ENCODE measurements at regions not wholly inside any gene's neighbourhood (a gene's known extent, or its start where the extent isn't known, plus 50 kb on each side); places are given as distances from the start of the nearest gene placed in this dataset.

DNA sequence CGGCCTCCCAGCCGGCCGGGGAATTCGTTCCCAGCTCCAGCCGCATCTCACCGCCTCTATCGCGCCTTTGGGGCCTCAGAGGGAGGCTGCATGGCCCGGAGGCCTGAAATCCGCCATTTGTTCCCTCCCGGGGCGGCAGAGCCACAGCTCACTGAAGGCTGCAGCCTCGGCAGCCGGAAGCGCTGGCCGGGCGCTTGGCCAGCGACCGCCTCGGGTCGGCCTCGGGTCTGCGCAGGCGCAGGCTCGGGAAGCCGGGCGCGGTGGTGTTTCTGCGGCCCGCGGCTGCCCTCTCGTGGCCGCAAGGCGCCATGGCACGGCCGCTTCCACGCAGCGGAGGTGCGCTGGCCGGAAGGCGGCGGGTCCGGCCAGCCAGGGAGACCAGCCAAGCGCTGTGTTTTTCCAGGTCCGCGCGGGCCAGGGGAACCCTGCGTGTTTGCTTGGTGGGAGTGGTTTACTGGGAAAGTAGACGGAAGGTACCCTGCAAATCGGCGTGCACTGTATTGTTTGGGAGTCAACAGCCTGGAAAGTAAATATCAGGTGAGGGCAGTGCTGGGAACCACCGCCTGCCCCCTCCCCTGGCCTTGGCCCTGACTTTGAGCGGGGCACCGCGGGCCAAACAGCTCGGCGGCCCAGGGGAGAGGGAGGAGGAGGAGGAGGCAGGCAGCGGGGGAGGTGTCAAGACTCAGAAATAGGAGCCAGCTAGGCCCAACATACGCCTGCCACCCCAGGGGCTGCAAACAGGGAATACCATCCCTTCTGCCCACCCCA, 52.7 kb upstream of the CD34 start (continued):
- TF ChIP-seq, protein P1, sequence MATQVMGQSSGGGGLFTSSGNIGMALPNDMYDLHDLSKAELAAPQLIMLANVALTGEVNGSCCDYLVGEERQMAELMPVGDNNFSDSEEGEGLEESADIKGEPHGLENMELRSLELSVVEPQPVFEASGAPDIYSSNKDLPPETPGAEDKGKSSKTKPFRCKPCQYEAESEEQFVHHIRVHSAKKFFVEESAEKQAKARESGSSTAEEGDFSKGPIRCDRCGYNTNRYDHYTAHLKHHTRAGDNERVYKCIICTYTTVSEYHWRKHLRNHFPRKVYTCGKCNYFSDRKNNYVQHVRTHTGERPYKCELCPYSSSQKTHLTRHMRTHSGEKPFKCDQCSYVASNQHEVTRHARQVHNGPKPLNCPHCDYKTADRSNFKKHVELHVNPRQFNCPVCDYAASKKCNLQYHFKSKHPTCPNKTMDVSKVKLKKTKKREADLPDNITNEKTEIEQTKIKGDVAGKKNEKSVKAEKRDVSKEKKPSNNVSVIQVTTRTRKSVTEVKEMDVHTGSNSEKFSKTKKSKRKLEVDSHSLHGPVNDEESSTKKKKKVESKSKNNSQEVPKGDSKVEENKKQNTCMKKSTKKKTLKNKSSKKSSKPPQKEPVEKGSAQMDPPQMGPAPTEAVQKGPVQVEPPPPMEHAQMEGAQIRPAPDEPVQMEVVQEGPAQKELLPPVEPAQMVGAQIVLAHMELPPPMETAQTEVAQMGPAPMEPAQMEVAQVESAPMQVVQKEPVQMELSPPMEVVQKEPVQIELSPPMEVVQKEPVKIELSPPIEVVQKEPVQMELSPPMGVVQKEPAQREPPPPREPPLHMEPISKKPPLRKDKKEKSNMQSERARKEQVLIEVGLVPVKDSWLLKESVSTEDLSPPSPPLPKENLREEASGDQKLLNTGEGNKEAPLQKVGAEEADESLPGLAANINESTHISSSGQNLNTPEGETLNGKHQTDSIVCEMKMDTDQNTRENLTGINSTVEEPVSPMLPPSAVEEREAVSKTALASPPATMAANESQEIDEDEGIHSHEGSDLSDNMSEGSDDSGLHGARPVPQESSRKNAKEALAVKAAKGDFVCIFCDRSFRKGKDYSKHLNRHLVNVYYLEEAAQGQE (IDR thresholded peaks at IDR 0.05; ENCODE audit: borderline replicate concordance in 1 of 2, low read depth in 1 of 2, low read length in 2 of 2): peak in 1 of 2 experiments; percentile 33; a peak in 1 of 4 replicates
- TF ChIP-seq ZFY (CRISPR knock-in tag; IDR thresholded peaks at IDR 0.05) (peak; percentile 75), ZNF614 (CRISPR knock-in tag; IDR thresholded peaks at IDR 0.05; ENCODE audit: borderline replicate concordance) (no peak; the same call in 1 of the 2 replicates), HOXA3 (CRISPR knock-in tag; IDR thresholded peaks at IDR 0.05) (peak; percentile 31), ZKSCAN8 (CRISPR knock-in tag; IDR thresholded peaks at IDR 0.05; ENCODE audit: borderline replicate concordance) (peak; percentile 48; the same call in 1 of the 2 replicates), BCL6 (CRISPR knock-in tag; IDR thresholded peaks at IDR 0.05) (peak; percentile 88), HNF4G (IDR thresholded peaks at IDR 0.05; ENCODE audit: borderline replicate concordance, low read depth, low read length) (peak; percentile 22; the same call in 1 of the 2 replicates), HNF4G (CRISPR knock-in tag; IDR thresholded peaks at IDR 0.05; ENCODE audit: borderline replicate concordance, low read depth) (no peak; the same call in 1 of the 2 replicates), ZSCAN21 (CRISPR knock-in tag; IDR thresholded peaks at IDR 0.05; ENCODE audit: borderline replicate concordance) (peak; percentile 60; the same call in 1 of the 2 replicates), SP5 (CRISPR knock-in tag; IDR thresholded peaks at IDR 0.05; ENCODE audit: borderline replicate concordance, low read depth) (0 out of 2 replicates have a peak, but pooled peaks have one; percentile 34)
- TF ChIP-seq, protein P2, sequence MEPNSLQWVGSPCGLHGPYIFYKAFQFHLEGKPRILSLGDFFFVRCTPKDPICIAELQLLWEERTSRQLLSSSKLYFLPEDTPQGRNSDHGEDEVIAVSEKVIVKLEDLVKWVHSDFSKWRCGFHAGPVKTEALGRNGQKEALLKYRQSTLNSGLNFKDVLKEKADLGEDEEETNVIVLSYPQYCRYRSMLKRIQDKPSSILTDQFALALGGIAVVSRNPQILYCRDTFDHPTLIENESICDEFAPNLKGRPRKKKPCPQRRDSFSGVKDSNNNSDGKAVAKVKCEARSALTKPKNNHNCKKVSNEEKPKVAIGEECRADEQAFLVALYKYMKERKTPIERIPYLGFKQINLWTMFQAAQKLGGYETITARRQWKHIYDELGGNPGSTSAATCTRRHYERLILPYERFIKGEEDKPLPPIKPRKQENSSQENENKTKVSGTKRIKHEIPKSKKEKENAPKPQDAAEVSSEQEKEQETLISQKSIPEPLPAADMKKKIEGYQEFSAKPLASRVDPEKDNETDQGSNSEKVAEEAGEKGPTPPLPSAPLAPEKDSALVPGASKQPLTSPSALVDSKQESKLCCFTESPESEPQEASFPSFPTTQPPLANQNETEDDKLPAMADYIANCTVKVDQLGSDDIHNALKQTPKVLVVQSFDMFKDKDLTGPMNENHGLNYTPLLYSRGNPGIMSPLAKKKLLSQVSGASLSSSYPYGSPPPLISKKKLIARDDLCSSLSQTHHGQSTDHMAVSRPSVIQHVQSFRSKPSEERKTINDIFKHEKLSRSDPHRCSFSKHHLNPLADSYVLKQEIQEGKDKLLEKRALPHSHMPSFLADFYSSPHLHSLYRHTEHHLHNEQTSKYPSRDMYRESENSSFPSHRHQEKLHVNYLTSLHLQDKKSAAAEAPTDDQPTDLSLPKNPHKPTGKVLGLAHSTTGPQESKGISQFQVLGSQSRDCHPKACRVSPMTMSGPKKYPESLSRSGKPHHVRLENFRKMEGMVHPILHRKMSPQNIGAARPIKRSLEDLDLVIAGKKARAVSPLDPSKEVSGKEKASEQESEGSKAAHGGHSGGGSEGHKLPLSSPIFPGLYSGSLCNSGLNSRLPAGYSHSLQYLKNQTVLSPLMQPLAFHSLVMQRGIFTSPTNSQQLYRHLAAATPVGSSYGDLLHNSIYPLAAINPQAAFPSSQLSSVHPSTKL (CRISPR knock-in tag; IDR thresholded peaks at IDR 0.05): peak; percentile 83
- TF ChIP-seq, protein P3, sequence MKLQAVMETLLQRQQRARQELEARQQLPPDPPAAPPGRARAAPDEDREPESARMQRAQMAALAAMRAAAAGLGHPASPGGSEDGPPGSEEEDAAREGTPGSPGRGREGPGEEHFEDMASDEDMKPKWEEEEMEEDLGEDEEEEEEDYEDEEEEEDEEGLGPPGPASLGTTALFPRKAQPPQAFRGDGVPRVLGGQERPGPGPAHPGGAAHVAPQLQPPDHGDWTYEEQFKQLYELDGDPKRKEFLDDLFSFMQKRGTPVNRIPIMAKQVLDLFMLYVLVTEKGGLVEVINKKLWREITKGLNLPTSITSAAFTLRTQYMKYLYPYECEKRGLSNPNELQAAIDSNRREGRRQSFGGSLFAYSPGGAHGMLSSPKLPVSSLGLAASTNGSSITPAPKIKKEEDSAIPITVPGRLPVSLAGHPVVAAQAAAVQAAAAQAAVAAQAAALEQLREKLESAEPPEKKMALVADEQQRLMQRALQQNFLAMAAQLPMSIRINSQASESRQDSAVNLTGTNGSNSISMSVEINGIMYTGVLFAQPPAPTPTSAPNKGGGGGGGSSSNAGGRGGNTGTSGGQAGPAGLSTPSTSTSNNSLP (IDR thresholded peaks at IDR 0.05; ENCODE audit: low read depth, low read length): no peak
- TF ChIP-seq, protein P4, sequence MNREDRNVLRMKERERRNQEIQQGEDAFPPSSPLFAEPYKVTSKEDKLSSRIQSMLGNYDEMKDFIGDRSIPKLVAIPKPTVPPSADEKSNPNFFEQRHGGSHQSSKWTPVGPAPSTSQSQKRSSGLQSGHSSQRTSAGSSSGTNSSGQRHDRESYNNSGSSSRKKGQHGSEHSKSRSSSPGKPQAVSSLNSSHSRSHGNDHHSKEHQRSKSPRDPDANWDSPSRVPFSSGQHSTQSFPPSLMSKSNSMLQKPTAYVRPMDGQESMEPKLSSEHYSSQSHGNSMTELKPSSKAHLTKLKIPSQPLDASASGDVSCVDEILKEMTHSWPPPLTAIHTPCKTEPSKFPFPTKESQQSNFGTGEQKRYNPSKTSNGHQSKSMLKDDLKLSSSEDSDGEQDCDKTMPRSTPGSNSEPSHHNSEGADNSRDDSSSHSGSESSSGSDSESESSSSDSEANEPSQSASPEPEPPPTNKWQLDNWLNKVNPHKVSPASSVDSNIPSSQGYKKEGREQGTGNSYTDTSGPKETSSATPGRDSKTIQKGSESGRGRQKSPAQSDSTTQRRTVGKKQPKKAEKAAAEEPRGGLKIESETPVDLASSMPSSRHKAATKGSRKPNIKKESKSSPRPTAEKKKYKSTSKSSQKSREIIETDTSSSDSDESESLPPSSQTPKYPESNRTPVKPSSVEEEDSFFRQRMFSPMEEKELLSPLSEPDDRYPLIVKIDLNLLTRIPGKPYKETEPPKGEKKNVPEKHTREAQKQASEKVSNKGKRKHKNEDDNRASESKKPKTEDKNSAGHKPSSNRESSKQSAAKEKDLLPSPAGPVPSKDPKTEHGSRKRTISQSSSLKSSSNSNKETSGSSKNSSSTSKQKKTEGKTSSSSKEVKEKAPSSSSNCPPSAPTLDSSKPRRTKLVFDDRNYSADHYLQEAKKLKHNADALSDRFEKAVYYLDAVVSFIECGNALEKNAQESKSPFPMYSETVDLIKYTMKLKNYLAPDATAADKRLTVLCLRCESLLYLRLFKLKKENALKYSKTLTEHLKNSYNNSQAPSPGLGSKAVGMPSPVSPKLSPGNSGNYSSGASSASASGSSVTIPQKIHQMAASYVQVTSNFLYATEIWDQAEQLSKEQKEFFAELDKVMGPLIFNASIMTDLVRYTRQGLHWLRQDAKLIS (CRISPR knock-in tag; IDR thresholded peaks at IDR 0.05): no peak
- TF ChIP-seq, protein P5, sequence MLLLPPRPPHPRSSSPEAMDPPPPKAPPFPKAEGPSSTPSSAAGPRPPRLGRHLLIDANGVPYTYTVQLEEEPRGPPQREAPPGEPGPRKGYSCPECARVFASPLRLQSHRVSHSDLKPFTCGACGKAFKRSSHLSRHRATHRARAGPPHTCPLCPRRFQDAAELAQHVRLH (CRISPR knock-in tag; IDR thresholded peaks at IDR 0.05; ENCODE audit: borderline replicate concordance, low read depth): 0 out of 2 replicates have a peak, but pooled peaks have one; percentile 48
